HepG2 (cell line): ENCODE measurements at regions not wholly inside any gene's neighbourhood (a gene's known extent, or its start where the extent isn't known, plus 50 kb on each side); places are given as distances from the start of the nearest gene placed in this dataset.
A peak's percentile ranks its signal among the peaks of the same experiment; 100 is the strongest.

Experiments used
- BRCA1 ChIP-seq: sonication (generic); formaldehyde crosslinking; IDR thresholded peaks from 2 replicates; pipeline ENCODE4 v1.4.0; 2020; ENCODE audit warnings: missing genetic modification reagents
- KDM3A ChIP-seq: IDR thresholded peaks from 2 replicates; pipeline ENCODE4 v1.6.1; 2018; ENCODE audit warnings: low read depth, missing compliant biosample characterization
- PAX8 ChIP-seq: sonication (generic); formaldehyde crosslinking; IDR thresholded peaks from 2 replicates; pipeline ENCODE4 v1.8.0; 2022; ENCODE audit warnings: mild to moderate bottlenecking, missing genetic modification reagents, borderline replicate concordance
- RFXANK ChIP-seq: IDR thresholded peaks from 2 replicates; pipeline ENCODE4 v1.6.1; 2016
- SIX4 ChIP-seq: sonication (generic); formaldehyde crosslinking; IDR thresholded peaks from 2 replicates; pipeline ENCODE4 v1.4.0; 2020; ENCODE audit warnings: missing genetic modification reagents
- SNAPC2 ChIP-seq: sonication (generic); formaldehyde crosslinking; IDR thresholded peaks from 2 replicates; pipeline ENCODE4 v1.8.1; 2022; ENCODE audit warnings: mild to moderate bottlenecking, missing genetic modification reagents
- TFDP1 ChIP-seq: IDR thresholded peaks from 2 replicates; pipeline ENCODE4 v1.6.1; 2016; ENCODE audit warnings: missing compliant biosample characterization, missing genetic modification reagents, borderline replicate concordance
- TMF1 ChIP-seq: sonication (generic); formaldehyde crosslinking; IDR thresholded peaks from 2 replicates; pipeline ENCODE4 v1.8.1; 2022; ENCODE audit warnings: low read depth, missing genetic modification reagents
- TSC22D2 ChIP-seq: sonication (generic); formaldehyde crosslinking; IDR thresholded peaks from 2 replicates; pipeline ENCODE4 v1.5.1; 2020; ENCODE audit warnings: missing genetic modification reagents, mild to moderate bottlenecking, borderline replicate concordance
- ZNF101 ChIP-seq: sonication (generic); formaldehyde crosslinking; IDR thresholded peaks from 2 replicates; pipeline ENCODE4 v1.4.0; 2020; ENCODE audit warnings: mild to moderate bottlenecking, low read depth, missing genetic modification reagents, borderline replicate concordance
- ZNF136 ChIP-seq: sonication (generic); formaldehyde crosslinking; IDR thresholded peaks from 2 replicates; pipeline ENCODE4 v1.8.1; 2022; ENCODE audit warnings: low read depth, mild to moderate bottlenecking, moderate library complexity, missing genetic modification reagents
- ZNF260 ChIP-seq: sonication (generic); formaldehyde crosslinking; IDR thresholded peaks from 2 replicates; pipeline ENCODE4 v1.4.0; 2020; ENCODE audit warnings: missing genetic modification reagents, low read depth, mild to moderate bottlenecking, borderline replicate concordance
- ZNF616 ChIP-seq: sonication (generic); formaldehyde crosslinking; IDR thresholded peaks from 2 replicates; pipeline ENCODE4 v1.5.0; 2020; ENCODE audit warnings: low read depth, mild to moderate bottlenecking, missing genetic modification reagents
- ZNF710 ChIP-seq: sonication (generic); formaldehyde crosslinking; IDR thresholded peaks from 2 replicates; pipeline ENCODE4 v1.5.0; 2020; ENCODE audit warnings: mild to moderate bottlenecking, missing genetic modification reagents, borderline replicate concordance
- ZNF776 ChIP-seq: sonication (generic); formaldehyde crosslinking; IDR thresholded peaks from 2 replicates; pipeline ENCODE4 v1.4.0; 2020; ENCODE audit warnings: mild to moderate bottlenecking, missing genetic modification reagents
- ZSCAN25 ChIP-seq: sonication (generic); formaldehyde crosslinking; IDR thresholded peaks from 2 replicates; pipeline ENCODE4 v1.8.0; 2022; ENCODE audit warnings: mild to moderate bottlenecking, missing genetic modification reagents
- TF ChIP-seq, protein P1 (sequence below): sonication (generic); formaldehyde crosslinking; IDR thresholded peaks from 2 replicates; pipeline ENCODE4 v1.4.0; 2020; ENCODE audit warnings: missing genetic modification reagents; ENCODE audit errors: not compliant biosample characterization
- TF ChIP-seq, protein P2 (sequence below): sonication (generic); formaldehyde crosslinking; IDR thresholded peaks from 2 replicates; pipeline ENCODE4 v1.9.0; 2021; ENCODE audit warnings: missing genetic modification reagents, borderline replicate concordance
- TF ChIP-seq, protein P3 (sequence below): sonication (generic); formaldehyde crosslinking; IDR thresholded peaks from 2 replicates; pipeline ENCODE4 v1.5.0; 2020; ENCODE audit warnings: missing genetic modification reagents
- TF ChIP-seq, protein P4 (sequence below): sonication (generic); formaldehyde crosslinking; IDR thresholded peaks from 2 replicates; pipeline ENCODE4 v1.5.0; 2020; ENCODE audit warnings: mild to moderate bottlenecking, low read depth, missing genetic modification reagents, borderline replicate concordance

DNA sequence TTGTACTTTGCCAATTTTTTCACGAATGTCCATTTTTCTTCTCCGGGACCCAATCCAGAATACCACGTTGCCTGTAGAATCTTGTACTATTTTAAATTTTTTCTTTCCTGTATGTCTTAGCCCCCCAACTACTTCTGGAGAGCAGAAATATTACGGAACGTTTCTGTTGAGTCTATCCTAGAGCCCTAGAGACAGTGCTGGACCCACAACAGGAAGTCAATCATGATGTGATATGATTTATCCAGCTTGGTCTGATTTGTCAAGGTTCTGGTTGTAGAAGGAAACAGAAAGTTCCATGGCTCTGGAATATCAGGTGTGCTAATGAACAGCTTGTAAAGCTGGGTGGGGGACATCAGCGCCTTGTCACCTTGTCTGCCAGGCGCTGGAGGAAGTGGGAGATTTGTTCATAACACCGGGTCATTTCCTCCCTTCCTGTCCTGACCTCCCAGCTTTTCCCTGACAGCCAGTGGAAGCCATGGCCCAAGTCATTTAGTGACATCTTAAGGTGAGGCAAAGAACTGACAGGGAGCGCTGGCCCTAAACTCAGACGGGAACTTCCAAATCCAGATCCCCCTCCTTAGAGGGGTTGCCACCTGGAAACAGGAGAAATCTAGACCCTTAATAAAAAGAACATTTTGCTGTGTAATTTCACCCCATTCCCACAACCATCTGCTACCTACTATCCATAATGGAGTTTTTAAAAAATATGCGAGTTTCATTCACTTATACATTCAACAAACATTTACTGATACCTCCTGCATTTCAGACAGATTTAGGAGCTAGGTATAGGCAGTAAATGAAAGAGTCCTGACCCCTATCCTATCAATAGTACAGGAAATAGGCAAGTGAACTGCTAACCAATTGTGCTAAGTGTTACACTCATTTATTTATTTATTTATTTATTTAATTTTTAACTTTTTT, 130.5 kb downstream of the ZFP64 start (continued):
- no peak for TF ChIP-seq TFDP1 (CRISPR knock-in tag)
- no peak for TF ChIP-seq RFXANK
- no peak for TF ChIP-seq BRCA1 (CRISPR knock-in tag)
- no peak for TF ChIP-seq ZSCAN25
- TF ChIP-seq ZNF136 (CRISPR knock-in tag) = no peak
- TF ChIP-seq TMF1 = no peak
- no peak for TF ChIP-seq KDM3A
- TF ChIP-seq ZNF776 (CRISPR knock-in tag) = no peak
- TF ChIP-seq ZNF616 = no peak
- TF ChIP-seq TSC22D2 (CRISPR knock-in tag) = no peak
- TF ChIP-seq ZNF260 = no peak
- TF ChIP-seq ZNF710 = peak; percentile 27; the same call in 1 of the 2 replicates
- TF ChIP-seq, protein P1, sequence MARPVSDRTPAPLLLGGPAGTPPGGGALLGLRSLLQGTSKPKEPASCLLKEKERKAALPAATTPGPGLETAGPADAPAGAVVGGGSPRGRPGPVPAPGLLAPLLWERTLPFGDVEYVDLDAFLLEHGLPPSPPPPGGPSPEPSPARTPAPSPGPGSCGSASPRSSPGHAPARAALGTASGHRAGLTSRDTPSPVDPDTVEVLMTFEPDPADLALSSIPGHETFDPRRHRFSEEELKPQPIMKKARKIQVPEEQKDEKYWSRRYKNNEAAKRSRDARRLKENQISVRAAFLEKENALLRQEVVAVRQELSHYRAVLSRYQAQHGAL (CRISPR knock-in tag) = no peak
- TF ChIP-seq, protein P2, sequence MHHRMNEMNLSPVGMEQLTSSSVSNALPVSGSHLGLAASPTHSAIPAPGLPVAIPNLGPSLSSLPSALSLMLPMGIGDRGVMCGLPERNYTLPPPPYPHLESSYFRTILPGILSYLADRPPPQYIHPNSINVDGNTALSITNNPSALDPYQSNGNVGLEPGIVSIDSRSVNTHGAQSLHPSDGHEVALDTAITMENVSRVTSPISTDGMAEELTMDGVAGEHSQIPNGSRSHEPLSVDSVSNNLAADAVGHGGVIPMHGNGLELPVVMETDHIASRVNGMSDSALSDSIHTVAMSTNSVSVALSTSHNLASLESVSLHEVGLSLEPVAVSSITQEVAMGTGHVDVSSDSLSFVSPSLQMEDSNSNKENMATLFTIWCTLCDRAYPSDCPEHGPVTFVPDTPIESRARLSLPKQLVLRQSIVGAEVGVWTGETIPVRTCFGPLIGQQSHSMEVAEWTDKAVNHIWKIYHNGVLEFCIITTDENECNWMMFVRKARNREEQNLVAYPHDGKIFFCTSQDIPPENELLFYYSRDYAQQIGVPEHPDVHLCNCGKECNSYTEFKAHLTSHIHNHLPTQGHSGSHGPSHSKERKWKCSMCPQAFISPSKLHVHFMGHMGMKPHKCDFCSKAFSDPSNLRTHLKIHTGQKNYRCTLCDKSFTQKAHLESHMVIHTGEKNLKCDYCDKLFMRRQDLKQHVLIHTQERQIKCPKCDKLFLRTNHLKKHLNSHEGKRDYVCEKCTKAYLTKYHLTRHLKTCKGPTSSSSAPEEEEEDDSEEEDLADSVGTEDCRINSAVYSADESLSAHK (CRISPR knock-in tag) = no peak
- no peak for TF ChIP-seq ZNF101 (CRISPR knock-in tag)
- TF ChIP-seq SIX4 (CRISPR knock-in tag) = no peak
- TF ChIP-seq, protein P3, sequence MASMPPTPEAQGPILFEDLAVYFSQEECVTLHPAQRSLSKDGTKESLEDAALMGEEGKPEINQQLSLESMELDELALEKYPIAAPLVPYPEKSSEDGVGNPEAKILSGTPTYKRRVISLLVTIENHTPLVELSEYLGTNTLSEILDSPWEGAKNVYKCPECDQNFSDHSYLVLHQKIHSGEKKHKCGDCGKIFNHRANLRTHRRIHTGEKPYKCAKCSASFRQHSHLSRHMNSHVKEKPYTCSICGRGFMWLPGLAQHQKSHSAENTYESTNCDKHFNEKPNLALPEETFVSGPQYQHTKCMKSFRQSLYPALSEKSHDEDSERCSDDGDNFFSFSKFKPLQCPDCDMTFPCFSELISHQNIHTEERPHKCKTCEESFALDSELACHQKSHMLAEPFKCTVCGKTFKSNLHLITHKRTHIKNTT (CRISPR knock-in tag) = no peak
- TF ChIP-seq, protein P4, sequence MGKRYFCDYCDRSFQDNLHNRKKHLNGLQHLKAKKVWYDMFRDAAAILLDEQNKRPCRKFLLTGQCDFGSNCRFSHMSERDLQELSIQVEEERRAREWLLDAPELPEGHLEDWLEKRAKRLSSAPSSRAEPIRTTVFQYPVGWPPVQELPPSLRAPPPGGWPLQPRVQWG = no peak
- no peak for TF ChIP-seq SNAPC2 (CRISPR knock-in tag)
- no peak for TF ChIP-seq PAX8 (CRISPR knock-in tag)
